ENCODE measurements at regions not wholly inside any gene's neighbourhood (a gene's known extent, or its start where the extent isn't known, plus 50 kb on each side); places are given as distances from the start of the nearest gene placed in this dataset.
"Not testable (repeated sequence)": the region's sequence is repeated elsewhere in the genome, so short reads cannot be mapped to it uniquely, and the experiment has no call there.

DNA sequence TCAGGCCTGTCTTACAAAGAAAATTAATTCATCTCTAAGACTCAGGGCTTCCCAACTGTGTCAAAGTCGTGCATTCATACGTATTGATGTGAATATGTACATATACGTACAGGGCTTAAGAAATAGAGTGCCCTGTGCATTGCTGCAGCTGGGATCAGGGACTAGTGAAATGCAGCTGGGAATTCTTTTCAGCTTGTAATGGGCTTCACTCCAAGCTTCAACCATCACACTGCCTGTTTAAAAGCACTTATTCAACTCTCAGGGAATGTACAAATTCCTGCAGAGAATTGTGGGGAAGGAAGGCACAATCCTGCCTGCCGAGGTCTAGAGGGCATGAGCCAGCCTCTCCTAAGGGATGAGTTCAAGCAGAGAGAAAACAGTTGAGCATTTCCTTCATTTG, 59.6 kb upstream of the MAN2A1 start:
- no peak for DNase-seq (ENCODE audit: low read depth)

DNA sequence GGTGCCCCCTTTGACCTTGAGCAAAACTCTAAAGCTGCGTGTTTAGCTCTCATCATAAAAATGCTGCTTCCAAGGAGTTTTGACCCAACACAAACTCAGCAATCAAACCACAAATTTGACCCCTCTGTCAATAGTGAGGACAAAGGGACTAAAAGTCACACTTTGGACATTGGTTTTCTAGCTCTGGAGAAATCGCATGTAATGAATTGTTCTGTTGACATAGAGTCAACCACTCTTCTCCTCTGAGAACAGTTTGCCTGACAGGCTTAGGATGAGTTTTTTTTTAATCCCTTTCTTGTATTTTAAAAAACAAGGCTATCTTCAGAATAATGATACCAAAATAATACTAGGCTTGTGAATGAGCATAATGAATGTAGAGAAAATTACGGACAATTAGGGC, 61.1 kb upstream of the MAN2A1 start:
- no peak for DNase-seq (ENCODE audit: low read depth)

DNA sequence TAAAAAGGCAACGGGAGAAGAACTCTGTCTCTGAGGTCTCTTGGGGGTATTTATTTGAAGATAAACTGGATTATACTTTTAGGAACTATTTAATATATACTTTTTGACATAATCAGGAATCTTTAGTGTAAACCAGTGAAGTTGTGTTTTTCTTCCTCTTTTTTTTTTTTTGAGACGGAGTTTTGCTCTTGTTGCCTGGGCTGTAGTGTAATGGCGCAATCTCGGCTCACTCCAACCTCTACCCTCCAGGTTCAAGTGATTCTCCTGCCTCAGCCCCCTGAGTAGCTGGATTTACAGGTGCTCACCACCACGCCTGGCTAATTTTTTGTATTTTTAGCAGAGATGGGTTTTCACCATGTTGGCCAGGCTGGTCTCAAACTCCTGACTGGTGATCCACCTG, 68.5 kb upstream of the MAN2A1 start:
- DNase-seq (ENCODE audit: low read depth): not testable (repeated sequence)

DNA sequence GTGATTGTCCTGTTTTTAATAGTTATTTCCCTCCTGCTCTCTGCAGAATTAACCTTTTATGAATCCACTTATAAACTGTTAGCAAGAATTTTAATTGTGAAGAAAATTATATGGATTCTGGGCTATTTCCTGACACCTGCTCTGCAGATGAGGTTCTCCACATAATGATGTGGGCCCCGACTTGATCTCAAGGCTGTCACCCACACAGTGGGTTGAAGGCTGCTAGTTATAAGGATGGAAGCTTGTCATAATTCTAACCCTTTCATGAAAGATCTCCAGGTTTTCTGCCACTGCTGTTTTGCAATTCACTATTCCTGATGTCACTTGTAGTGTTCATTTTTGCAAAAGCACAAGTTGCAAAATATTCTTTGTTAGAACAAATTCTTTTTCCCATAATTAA, 69.1 kb upstream of the MAN2A1 start:
- no peak for DNase-seq (ENCODE audit: low read depth)

DNA sequence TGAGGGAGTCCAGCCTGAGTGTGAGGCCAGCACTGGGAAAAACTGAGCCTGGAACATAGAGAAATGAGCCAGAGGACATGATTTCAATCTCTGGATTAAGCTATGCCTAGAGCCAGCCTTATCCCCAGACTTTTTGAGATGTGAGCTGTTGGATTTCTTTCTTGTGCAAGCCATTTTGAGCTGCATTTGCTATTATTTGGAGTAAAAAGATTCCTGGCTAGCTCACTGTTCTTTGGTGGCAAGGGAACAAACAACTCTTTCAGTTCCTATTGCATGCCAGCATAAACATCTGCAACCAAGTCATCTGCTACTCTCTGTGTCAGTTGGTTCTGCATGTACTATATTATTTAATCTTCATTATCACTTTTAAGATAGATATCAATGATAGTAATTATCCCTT, 70.1 kb upstream of the MAN2A1 start:
- no peak for DNase-seq (ENCODE audit: low read depth)

DNA sequence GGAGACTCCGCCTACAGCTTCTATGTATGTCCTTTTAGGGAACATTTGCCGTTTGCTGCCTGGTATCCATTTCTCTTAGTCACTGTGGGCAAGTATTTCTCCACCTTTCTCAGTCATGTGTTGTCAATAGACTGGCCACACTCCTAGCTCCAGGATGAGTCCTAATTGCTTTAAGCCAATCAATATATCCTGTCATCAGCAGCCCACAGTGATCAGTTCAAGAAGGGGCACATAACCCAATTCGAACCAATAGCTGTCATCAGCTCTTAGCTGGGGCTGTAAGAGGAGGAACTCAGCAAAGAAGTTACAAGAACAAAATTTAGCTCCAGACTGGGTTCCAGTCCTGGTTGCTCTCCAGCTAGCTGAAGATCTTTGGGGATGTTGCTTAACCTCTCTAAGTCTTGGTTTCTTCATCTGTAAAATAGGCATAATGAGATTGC, 70.7 kb upstream of the MAN2A1 start:
- no peak for DNase-seq (ENCODE audit: low read depth)

DNA sequence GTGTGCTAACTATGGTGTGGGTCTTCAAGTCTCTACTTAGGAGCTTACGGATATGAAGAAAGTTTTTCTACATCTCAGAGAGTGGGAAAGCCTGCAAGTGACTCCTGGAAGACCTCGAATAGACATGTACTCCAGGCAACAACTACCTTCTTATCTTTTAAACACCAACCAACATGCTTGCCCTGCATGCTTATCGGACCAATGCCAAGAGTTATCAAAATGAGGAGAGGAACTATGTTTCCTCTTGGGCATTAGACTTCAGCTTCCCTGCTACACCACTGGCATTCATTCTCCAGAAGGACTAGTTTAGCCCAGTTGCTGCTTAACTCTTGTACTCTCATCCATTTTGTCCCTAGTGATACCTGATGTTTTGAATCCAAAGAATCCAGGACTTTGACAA, 74.7 kb upstream of the MAN2A1 start:
- DNase-seq (ENCODE audit: low read depth): peak; percentile 27

DNA sequence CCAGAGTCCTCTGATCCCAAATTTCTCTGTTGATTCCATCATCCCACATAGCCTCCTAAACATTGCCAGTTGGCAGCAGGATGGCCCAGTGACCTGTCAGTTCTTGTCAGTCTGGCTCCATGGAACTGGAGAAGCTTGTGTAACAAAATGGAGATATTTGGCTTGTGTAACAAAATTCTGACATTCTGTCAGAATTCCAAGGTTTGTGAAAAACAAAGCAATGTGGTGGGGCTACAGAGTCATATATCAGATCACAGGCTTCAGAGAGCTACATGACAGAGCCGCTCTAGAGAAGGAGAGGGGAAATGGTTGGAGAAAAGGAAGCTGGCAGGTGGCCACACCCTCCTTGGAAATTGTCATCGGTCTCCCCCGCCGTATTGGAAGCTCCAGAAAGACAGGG, 75.4 kb upstream of the MAN2A1 start:
- no peak for DNase-seq (ENCODE audit: low read depth)

DNA sequence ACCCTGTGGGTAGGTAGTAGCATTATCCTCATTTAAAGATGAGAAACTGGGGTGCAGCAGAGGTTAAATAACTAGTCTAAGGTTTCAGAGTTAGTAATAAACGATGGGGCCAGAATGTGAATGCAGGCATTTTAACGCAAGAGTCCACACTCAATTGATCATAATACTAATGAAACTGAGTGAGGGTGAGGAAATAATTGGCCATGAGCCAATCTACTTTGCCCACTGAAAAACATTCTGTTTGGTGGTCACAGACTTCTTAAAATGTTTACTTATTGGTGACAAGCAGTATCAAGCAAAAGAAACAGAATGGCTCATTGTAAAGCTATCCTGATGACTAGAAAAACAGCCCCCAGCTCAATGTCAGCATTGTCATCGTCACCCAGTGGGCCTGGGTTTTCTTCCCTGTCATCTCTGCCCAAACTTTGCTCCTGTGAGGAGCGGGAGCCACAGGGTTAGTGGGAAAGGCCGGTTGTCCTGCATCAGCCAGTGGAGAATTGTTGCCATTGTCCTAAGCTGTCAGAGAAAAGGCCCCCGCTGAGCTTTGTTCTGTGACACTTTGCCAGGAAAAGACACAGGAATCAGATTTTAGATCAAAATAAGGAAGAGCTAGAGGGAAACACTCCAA, 77.3 kb upstream of the MAN2A1 start:
- DNase-seq (ENCODE audit: low read depth): no peak

DNA sequence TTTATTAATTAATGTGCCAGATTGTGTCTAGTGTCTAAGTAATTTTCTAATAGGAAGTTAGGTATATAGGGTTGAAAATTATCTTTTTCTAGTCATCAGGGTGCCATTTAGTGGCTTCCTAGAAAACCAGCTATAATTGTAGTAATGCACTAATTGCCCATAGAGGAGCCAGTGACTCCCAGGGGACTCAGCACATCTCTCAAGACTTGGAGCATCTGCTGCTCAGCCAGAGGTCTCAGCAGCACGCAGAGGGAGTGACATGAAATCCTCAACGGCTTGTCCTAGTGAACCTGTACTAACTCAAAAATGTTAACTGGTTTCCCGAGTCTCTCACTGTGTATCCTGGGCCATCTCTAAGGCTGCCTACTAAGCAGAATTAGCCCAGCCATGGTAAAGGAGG, 78.2 kb upstream of the MAN2A1 start:
- no peak for DNase-seq (ENCODE audit: low read depth)

DNA sequence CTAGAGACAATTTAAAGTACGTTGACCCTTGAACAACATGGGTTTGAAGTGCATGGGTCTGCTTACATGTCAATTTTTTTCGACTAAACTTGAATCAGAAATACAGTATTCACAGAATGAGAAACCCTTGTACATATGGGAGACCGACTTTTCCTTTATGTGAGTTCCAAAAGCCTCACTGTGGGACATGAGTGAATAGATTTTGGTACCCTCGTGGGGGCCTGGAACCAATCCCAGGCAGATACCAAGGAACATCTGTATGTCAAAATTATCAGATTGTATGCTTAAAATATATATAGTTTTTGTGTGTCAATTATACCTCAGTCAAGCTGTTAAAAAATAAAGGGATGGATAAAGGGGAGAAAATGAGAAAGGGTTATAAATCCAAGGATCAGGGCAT, 78.7 kb upstream of the MAN2A1 start:
- DNase-seq (ENCODE audit: low read depth): no peak

DNA sequence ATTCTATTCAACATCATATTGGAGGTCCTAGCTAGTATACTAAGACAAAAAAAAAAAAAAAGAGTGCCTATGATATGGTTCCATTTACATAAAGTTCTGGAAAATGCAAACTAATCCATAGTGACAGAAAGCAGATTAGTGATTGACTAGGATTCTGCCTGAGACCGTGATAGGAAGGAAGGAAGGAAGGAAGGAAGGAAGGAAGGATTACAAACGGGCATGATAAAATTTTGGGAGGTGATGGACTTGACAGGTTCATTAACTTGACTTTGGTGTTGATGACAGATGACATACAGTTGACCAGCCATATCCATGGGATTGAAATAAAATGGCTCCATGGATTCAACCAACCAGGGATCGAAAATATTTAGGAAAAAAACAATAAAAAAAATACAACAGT, 79.1 kb upstream of the MAN2A1 start:
- DNase-seq (ENCODE audit: low read depth): no peak

DNA sequence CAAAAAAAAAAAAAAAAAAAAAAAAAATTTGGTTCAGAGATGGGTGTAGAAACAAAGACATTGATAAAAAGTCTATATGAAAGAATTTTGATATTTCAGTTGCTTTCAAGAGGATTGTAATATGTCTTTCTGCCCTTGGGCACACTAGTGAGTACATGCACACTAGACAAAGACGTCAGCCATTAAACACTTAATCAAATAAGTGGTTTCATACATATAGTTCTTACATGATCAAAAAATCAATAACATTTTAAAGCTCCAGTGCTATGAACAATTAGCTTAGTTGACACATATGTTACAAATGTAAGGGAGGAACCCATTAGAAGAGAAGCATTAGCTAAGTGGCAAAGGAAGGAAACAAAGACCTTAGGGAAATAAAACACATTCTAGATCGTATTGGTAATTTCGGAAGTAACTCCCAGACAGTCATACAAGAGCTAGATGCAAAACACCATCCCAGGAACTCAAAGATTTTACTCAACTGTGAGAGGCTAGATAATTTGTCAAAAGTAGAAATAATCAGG, 84.5 kb upstream of the MAN2A1 start:
- no peak for DNase-seq (ENCODE audit: low read depth)

DNA sequence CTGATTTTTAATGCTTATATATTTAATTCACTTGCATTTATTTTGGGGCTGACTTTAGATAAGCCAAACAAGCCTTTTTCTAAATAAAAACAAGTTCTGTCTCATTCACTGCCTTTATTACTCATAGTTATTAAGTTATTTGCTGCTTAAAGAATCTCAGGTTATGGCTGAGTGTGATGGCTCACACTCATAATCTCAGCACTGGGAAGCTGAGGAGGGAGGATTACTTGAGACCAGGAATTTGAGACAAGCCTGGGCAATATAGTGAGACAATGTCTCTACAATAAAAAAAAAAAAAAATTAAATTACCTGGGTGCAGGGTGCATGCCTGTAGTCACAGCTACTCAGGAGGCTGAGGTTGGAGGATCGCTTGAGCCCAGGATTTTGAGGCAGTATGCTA, 85.0 kb upstream of the MAN2A1 start:
- DNase-seq (ENCODE audit: low read depth): no peak

DNA sequence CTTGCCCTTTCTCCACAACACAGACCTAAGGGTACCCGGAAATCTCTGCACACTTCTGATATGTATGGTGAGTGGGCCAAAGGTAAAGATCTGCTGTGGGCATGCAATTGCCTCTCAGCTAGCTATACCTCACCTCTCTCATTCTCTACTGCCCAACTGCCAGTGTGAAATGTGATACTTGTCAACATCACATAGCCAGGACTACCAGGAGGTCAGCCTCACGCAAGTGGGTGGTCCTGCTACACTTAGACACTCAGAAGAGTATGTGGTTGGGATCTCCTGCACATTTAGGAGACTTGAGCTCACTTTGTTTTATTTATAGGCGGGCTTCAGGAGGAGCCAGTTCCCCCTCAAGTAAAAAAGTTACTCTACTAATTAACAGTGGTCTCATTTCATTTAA, 88.0 kb upstream of the MAN2A1 start:
- DNase-seq (ENCODE audit: low read depth): no peak

DNA sequence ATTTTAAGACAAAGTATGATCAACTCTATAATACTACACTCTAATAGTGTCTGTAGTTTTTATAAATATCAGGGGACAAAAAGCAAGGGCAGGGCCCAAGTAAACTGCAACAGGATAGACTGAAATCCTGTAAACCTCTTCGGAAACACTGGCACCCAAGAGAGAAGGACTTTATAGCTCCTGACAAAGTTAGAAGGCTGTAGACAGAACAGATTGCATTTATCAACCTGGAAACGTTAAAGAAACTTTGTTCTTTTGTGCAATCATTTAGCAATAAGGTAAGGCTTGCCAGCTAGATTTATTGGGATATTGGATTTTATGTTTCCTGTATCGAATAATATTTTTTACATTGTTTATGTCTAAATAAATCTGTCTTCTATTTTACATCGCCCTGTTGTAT, 91.8 kb upstream of the MAN2A1 start:
- no peak for DNase-seq (ENCODE audit: low read depth)

DNA sequence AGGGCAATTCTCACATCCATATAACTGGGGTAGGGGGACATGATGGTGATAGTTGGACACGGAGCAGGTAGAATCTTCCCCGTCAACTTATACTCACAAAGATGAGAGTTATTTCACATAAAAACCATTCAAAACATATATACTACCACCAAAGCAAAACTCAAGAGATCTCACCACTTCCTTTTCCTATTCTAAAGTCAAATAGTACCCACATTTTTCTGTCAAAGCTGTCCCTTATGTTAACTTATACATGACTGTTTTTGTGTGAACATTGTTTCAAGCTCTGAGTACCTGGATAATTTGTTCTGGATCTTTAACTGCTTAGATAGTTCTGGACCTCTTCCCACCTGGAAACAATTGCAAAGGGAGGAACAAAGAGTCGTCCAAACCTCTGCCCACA, 95.5 kb upstream of the MAN2A1 start:
- no peak for DNase-seq (ENCODE audit: low read depth)

DNA sequence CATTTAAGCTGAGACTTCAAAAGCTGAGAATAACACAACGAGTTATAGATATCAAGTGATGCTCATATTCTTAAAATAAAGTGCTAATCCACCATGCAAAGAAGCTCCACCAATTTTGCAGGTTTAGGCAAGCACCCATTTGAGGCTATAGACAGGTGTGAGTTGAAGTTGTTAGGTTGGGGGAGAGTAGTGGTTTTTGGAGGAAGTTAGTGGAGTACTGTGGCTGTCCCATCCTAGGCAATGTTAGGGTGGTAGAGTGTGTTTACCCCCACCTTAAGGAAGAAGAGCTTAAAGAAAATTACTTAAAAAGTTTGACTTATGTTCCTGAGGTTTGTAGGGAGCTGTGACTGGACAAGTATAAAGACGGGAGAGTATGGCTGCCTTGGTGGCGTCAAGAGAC, 98.9 kb upstream of the MAN2A1 start:
- no peak for DNase-seq (ENCODE audit: low read depth)

DNA sequence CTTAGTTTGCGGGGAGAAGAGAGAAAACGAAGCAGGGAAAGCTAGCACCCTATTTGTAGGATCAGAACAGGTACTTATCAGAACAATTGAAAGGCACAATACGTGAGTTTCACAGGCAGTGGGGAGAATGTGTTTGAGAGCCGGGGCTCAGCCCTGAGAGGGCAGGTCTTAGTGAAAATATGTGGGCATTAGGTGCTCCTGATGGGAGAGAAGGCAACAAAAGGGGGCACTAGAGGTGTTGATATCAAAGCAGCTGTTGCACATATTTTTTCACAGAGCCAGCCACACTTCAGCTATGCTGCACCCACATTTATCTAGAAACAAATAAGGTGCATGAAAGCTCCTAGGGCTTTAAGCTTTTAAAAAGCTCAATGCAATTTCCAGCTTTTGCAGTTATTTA, 99.7 kb upstream of the MAN2A1 start:
- DNase-seq (ENCODE audit: low read depth): no peak

DNA sequence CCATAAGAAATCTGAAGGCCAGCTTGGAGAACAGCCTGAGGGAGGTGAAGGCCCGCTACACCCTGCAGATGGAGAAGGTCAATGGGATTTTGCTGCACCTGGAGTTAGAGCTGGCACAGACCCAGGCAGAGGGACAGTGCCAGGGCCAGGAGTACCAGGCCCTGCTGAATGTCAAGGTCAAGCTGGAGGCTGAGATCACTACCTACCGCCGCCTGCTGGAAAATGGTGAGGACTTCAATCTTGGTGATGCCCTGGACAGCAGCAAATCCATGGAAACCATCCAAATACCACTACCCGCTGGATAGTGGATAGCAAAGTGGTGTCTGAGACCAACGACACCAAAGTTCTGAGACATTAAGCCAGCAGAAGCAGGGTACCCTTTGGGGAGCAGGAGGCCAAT, 100.5 kb upstream of the MAN2A1 start:
- DNase-seq (ENCODE audit: low read depth): no peak

DNA sequence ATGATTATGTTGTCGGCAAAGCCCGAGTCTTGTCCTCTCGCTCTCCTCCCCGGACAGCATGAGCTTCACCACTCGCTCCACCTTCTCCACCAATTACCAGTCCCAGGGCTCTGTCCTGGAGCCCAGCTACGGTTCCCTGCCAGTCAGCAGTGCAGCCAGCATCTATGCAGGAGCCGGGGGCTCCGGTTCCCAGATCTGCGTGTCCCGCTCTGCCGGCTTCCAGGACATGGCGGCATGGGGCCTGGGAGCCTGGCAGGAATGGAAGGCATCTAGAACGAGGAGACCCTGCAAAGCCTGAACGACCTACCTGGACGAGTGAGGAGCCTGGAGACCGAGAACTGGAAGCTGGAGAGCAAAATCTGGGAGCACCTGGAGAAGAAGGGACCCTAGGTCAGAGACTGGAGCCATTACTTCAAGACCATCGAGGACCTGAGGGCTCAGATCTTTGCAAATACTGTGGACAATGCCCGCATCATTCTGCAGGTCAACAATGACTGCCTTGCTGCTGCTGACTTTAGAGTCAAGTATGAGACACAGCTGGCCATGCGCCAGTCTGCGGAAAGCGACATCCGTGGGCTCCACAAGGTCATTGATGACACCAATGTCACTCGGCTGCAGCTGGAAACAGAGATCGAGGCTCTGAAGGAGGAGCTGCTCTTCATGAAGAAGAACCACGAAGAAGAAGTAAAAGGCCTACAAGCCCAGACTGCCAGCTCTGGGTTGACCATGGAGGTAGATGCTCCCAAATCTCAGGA, 101.3 kb upstream of the MAN2A1 start:
- DNase-seq (ENCODE audit: low read depth): no peak

DNA sequence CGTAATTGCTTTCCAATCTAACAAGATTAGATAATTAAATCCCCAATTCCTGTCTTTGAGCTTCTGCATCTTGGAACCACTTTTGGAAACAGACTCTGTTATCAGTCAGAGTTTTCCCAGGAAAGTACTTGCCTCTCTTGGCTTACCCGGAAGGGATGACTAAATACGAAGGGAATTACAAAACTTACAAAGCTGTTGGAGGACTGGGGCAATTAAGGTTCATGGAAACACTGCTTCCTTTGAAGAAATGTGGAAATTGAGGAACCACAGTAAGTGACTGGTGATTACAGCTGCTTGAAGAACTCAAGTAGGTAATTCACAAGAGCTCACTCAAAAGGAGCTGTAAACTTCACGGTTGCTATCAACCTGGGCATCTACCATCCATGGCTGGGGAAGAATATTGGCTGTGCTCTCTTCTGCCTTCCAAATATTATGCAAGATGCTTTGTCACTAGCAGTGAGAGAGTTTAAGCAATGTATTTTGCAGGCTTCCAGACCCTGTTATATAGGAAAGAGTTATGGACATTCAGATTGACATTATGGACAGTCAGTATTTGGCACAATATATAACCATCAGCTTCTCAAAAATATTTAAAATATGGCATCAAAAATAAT, 104.6 kb upstream of the MAN2A1 start:
- no peak for DNase-seq (ENCODE audit: low read depth)

DNA sequence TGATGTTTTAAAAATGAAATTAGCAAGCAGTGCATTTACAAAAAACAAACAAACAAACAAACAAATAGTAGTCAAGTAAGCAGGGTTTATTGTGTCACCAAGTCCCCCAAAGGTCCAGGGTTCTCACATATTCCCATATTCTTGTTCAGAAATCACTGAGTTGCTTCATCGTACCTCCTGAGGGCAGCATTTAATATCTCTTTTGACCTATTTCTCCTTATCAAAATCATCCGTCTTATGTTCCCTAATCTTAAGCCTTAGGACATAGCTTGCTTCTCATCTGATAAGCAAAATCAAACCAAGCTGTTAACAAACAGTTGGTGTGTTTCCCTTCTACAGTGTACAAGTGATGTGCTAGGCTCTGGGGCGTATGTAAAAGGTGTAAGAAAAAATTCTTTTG, 109.5 kb upstream of the MAN2A1 start:
- no peak for DNase-seq (ENCODE audit: low read depth)

All from CMK (cell line).